GM12875 (cell line): ENCODE measurements at regions not wholly inside any gene's neighbourhood (a gene's known extent, or its start where the extent isn't known, plus 50 kb on each side); places are given as distances from the start of the nearest gene placed in this dataset.
"Not testable (repeated sequence)": the region's sequence is repeated elsewhere in the genome, so short reads cannot be mapped to it uniquely, and the experiment has no call there.

Experiments
- H3K4me3 ChIP-seq: one replicate; pipeline ENCODE4 v1.5.1; 2011; ENCODE audit warnings: low read depth, low read length, control low read depth
- TF ChIP-seq, protein P1 (sequence below): IDR thresholded peaks from 2 replicates; pipeline ENCODE4 v1.5.1; 2011; ENCODE audit warnings: low read depth, mild to moderate bottlenecking, control low read depth, inconsistent platforms, low read length, moderate library complexity, borderline replicate concordance; ENCODE audit not compliant: insufficient read depth

DNA sequence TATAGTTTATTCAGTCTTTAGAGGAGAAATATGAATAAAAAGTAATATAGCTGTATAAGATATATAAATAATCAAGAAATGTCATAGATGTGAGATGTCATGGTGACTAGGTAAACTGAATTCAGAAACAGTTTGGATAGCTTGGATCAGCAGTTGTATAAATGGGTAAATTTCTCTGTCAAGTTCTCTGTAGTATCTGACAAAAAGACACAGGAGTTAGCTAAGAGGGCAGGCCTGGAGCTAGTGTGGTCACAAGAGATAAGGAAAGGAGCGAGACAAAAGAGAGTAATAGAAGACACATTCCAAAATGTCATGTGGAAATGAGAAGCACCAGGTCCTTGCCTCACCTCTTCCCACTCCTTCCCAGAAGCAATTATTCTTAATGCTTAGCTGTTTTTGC lies 349.0 kb downstream of the LMO7 start:
- TF ChIP-seq, protein P1, sequence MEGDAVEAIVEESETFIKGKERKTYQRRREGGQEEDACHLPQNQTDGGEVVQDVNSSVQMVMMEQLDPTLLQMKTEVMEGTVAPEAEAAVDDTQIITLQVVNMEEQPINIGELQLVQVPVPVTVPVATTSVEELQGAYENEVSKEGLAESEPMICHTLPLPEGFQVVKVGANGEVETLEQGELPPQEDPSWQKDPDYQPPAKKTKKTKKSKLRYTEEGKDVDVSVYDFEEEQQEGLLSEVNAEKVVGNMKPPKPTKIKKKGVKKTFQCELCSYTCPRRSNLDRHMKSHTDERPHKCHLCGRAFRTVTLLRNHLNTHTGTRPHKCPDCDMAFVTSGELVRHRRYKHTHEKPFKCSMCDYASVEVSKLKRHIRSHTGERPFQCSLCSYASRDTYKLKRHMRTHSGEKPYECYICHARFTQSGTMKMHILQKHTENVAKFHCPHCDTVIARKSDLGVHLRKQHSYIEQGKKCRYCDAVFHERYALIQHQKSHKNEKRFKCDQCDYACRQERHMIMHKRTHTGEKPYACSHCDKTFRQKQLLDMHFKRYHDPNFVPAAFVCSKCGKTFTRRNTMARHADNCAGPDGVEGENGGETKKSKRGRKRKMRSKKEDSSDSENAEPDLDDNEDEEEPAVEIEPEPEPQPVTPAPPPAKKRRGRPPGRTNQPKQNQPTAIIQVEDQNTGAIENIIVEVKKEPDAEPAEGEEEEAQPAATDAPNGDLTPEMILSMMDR: no peak
- no peak overlapping the region for H3K4me3 ChIP-seq

DNA sequence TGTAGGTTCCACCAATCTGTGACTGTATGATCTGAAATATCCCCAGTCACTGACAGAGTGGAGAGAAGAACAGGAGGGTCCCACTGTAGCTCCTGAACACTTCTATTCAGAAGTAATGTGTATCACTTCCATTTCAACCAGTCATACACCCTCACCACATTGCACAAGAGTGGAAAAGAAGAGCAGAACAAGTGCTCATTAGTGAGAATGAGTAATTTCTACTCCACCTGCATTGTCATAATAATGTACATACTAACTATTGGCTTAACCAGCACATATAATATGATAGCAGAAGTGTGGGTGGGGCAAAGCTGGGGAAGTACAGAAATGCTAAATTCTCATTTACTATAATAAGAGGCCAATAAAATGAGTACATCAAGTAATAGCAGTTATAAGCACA lies 342.7 kb downstream of the LMO7 start:
- H3K4me3 ChIP-seq: no peak overlapping the region
- TF ChIP-seq, protein P1: no peak

DNA sequence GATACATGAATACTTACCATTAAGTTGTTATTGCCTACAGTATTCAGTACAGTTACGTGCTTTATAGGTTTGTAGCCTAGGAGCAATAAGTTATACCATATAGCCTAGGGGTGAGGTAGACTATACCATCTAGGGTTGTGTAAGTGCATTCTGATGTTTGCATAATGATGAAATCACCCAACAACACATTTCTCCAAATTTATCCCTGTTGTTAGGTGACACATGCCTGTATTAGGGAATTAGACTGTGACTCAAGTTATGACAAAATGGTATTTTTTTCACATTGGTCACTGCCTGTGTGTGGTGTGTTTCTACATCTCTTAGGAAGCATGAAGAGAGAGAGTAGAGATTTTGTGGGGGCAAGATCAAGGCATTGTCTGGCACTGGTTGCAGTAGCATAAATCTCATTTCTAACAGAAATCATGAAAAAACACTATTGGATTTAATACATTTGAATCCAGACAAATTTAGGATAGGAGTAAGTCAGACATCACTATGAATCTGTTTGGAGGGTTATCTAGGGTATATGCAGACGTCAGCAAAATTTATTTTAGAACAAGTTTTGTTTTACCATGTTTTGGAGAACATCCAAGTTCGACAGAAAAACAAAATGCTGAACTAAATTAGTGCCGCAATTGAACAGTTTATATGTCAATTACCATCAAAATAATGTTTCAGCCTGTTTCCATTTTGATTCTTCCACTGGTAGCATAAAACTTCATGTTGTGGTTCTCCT lies 332.1 kb downstream of the LMO7 start:
- TF ChIP-seq, protein P1: no peak
- no peak overlapping the region for H3K4me3 ChIP-seq

DNA sequence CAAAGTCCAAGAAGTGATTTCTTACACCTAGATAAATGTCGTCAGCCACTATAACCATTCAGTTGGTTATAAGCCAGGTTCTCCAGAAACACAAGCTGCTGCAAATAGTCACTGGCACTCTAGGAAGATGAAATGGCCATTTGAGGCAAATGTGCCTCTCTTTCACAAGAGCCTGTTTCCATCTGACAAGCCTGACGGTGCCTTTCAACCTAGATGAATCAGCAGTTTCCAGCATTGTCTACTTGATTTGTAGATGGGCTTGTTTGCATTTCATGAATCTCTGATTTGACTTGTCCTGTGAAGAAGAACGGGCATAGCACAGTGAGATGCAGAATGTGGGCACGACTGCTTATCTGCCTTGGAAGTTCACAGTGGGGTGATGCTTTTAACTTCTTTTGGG lies 327.2 kb downstream of the LMO7 start:
- no peak overlapping the region for H3K4me3 ChIP-seq
- TF ChIP-seq, protein P1: no peak

DNA sequence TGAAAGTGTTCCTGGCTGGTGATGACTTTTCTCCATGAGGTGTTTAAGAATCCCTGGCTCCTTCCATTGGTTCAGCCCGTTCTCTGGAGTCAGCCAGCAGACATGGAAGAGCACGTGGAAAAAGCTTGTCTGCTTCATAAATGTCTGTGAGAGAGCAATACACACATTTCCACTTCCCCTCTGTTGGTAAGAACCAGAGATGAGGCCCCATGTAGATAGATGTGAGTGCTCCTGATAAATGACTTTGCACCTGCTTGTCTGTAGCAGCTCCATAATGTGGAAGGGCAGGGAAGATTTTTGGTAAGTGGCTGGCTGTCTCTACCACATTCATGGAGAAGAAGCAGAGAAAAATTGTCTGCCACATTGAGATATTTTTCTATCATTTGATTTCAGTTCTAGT lies 325.8 kb downstream of the LMO7 start:
- H3K4me3 ChIP-seq: no peak overlapping the region
- TF ChIP-seq, protein P1: no peak

DNA sequence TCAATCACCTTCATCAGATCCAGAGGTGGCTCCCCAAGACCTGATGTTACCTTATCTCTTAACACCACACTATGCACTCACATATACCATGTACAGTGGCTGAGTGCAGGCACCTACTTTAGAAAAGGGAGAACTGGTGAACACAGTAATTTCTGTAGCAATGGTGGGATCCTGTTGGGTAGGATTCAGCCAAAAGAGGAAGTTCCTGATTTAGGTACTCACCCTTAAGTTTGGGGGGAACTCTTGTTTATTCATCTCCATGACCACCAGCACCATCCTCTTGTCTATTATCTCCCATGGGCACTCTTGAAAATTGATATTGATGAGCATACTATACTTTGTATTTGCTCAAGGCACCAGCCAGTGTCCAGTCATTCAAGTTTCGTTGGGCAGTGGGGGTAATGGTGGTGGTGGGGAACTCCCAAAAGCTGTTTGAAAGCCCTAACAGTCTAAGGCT lies 324.4 kb downstream of the LMO7 start:
- TF ChIP-seq, protein P1: no peak
- no peak overlapping the region for H3K4me3 ChIP-seq

DNA sequence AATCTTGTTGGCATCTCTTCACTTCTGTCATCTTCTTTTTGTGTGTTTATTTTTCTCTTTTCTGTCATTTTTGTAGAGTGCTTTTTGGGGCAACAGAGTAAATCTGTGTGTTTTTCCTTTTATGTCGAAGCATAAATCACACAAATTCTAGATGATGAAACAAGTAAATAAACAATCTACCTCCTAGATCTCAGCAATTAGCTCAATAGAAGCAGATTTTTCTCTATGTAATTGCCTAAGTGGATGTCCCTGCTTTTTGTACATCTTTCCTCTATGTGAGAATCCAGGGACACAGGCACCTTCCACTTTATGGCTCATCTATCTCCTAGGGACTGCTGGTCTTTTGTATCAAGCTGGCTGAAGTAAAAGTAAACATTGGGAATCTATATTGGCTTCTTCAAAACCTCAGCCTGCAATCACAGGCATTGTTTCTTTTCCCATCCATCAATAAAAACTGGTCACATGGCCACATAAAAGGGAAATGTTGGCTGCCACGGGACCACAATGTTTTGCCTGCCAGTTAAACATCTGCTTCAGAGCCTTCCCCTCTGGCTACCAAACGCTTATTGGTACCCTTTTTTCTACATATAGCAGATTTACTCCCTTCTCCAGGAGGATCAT lies 323.8 kb downstream of the LMO7 start:
- no peak overlapping the region for H3K4me3 ChIP-seq

DNA sequence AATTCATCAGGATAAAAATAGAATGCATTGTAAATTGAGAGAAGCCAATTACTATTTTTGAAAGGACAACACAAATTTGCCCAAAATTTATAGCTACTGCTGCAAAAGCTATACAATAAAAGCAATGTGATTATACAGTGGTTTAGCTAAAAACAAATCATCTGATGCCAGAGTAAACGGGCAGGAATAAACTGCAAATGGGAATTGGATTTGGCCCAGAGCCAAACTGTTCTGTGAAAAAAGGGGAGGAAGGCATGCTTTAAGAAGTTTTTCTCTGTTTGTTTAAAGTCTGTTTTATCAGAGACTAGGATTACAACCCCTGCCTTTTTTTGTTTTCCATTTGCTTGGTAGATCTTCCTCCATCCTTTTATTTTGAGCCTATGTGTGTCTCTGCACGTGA lies 317.5 kb downstream of the LMO7 start:
- H3K4me3 ChIP-seq: not testable (repeated sequence)

More for the DNA sequence above, 323.8 kb downstream of the LMO7 start:
- TF ChIP-seq, protein P1: no peak
